Medulla oblongata (tissue), 1 donor: ENCODE measurements at regions not wholly inside any gene's neighbourhood (a gene's known extent, or its start where the extent isn't known, plus 50 kb on each side); places are given as distances from the start of the nearest gene placed in this dataset.

Experiments used
- DNase-seq: peaks from one replicate; pipeline ENCODE4 v3.0.0-alpha.2; 2015; ENCODE audit errors: extremely low spot score

DNA sequence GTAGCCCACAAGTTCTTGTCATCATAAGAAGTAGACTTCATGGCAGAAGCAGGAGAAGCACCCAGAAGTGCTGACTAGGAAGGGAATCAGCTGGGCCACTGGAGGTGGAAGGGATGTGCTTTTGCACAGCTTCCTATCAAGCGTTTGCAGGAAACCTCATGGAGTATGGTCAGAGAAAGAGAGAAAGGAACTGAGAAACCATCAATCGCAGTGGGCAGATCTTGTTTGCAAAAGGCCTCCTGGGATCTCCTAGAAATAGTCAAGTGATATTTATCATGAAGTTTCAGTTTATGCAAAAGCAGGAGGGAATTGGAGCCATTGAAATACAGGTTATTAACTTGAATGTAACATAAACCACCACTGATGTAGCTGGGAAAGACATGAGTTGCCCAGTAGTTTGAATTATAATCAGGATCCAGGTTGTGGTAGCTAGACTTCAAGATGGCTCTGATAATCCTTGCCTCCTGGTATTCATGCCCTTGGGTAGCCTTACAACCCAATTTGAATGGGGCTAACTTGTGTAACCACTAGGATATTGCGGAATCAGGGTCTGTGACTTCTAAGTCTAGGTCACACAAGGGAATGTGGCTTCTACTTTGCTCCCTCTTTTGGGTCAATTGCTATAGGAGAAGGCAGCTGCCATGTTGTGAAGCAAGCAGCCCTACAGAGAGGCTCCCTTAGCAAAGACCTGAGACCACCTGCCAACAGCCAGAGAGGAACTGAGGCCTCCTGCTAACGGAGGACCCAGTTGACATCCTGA, 69.8 kb upstream of the TCF4 start:
- no peak for DNase-seq

GRCh38 chr18:55654986-55655385, 67.0 kb upstream of the TCF4 start:
- DNase-seq: no peak

DNA sequence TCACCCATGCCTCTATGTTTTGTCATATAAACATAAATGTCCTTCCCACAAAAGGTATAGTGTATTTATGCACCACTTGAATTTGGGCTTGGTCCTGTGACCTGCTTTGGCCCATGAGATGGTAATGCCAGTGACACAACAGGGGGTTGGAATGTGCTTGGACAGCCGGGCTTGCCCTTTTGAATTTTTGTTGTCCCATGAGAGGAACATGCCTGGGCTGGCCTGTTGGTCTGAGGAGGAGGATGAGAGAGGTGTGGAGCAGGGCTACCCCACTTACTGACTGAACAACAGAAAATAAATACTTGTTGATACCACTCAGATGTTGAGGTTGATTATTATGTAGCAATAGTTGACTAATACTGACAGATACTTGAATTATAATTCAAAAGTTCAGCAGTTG, 63.2 kb upstream of the TCF4 start:
- DNase-seq: no peak

GRCh38 chr18:55650363-55650870, 62.4 kb upstream of the TCF4 start:
- no peak for DNase-seq

- no peak for DNase-seq
Observed at GRCh38 chr18:55647331-55647730, 59.3 kb upstream of the TCF4 start.

GRCh38 chr18:55642191-55642590, 54.2 kb upstream of the TCF4 start:
- no peak for DNase-seq

GRCh38 chr18:55641486-55641885, 53.5 kb upstream of the TCF4 start:
- no peak for DNase-seq
